ENCODE measurements at regions not wholly inside any gene's neighbourhood (a gene's known extent, or its start where the extent isn't known, plus 50 kb on each side); places are given as distances from the start of the nearest gene placed in this dataset.

DNA sequence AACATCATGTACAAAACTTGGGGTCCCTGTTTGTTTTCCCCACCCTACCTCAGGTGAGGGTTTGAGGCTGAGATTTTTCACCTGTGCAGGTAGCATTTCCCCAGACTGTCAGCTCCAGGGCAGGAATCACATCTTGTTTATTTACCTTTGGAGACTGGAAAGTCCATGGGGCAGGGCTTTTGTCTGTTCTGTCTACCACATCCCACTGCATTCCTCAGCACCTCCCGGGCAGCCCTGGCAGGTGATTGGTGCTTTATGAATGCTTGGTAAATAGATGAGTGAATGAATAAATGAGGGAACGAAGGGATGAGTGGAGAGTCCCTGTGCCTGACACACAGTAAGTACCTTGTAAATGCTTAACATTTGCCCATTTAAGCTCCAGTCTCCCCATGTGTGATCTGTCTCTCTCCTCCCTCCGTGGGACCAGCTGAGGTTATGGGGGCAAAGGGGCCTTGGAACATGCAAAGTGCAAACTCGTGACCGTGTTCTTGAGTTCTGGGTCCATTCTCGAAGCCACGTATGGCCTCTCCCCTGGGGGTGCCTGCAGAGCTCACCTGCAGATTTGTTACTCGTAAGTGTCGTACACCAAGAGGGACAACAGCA, 69.7 kb upstream of the PMEPA1 start:
- TF ChIP-seq, protein P1, sequence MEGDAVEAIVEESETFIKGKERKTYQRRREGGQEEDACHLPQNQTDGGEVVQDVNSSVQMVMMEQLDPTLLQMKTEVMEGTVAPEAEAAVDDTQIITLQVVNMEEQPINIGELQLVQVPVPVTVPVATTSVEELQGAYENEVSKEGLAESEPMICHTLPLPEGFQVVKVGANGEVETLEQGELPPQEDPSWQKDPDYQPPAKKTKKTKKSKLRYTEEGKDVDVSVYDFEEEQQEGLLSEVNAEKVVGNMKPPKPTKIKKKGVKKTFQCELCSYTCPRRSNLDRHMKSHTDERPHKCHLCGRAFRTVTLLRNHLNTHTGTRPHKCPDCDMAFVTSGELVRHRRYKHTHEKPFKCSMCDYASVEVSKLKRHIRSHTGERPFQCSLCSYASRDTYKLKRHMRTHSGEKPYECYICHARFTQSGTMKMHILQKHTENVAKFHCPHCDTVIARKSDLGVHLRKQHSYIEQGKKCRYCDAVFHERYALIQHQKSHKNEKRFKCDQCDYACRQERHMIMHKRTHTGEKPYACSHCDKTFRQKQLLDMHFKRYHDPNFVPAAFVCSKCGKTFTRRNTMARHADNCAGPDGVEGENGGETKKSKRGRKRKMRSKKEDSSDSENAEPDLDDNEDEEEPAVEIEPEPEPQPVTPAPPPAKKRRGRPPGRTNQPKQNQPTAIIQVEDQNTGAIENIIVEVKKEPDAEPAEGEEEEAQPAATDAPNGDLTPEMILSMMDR (IDR thresholded peaks at IDR 0.05; ENCODE audit: low read length), result no peak
- no peak for TF ChIP-seq EZH2 (IDR thresholded peaks at IDR 0.05; ENCODE audit: borderline replicate concordance, low read length)
- Histone ChIP-seq H3K9me3 (ENCODE audit: low read length) (no peaks in the 10 kb centered on the region), H3K4me2 (ENCODE audit: low read length) (no peak overlapping the region)

GRCh38 chr20:57777911-57778310, 68.1 kb upstream of the PMEPA1 start:
- no peak overlapping the region for H3K4me3 ChIP-seq (ENCODE audit: low read depth, low read length, poor library complexity, severe bottlenecking)
- no peak overlapping the region for H2AFZ ChIP-seq (ENCODE audit: low read length)
- H3K27ac ChIP-seq (ENCODE audit: low read depth, low read length, poor library complexity, severe bottlenecking), result no peak overlapping the region
- no peaks in the 10 kb centered on the region for H3K27me3 ChIP-seq (ENCODE audit: insufficient read depth, low read length)
- no peaks in the 10 kb centered on the region for H3K36me3 ChIP-seq (ENCODE audit: insufficient read depth, low read length)
- H4K20me1 ChIP-seq (ENCODE audit: insufficient read depth, low read length), result no peaks in the 10 kb centered on the region
- TF ChIP-seq EZH2 (IDR thresholded peaks at IDR 0.05; ENCODE audit: borderline replicate concordance, low read length), result no peak
- TF ChIP-seq, protein P1 (IDR thresholded peaks at IDR 0.05; ENCODE audit: low read length), result no peak
- no peak overlapping the region for H3K9ac ChIP-seq (ENCODE audit: low read length)
- H3K9me2 ChIP-seq (ENCODE audit: low read depth, low read length), result no peaks in the 10 kb centered on the region
- H3F3A ChIP-seq (ENCODE audit: insufficient read depth, low read length), result no peaks in the 10 kb centered on the region
- no peaks in the 10 kb centered on the region for H3K9me3 ChIP-seq (ENCODE audit: low read length)
- no peaks in the 10 kb centered on the region for H3K79me2 ChIP-seq (ENCODE audit: insufficient read depth, low read length)
- no peak overlapping the region for H3K4me2 ChIP-seq (ENCODE audit: low read length)
- H3K4me1 ChIP-seq (ENCODE audit: insufficient read depth, low read length, severe bottlenecking), result no peaks in the 10 kb centered on the region

More for the DNA sequence above, 69.7 kb upstream of the PMEPA1 start:
- H3K79me2 ChIP-seq (ENCODE audit: insufficient read depth, low read length), result no peaks in the 10 kb centered on the region
- H3K27me3 ChIP-seq (ENCODE audit: insufficient read depth, low read length), result no peaks in the 10 kb centered on the region
- no peak overlapping the region for H2AFZ ChIP-seq (ENCODE audit: low read length)
- no peaks in the 10 kb centered on the region for H3K4me1 ChIP-seq (ENCODE audit: insufficient read depth, low read length, severe bottlenecking)
- H3K9ac ChIP-seq (ENCODE audit: low read length), result no peak overlapping the region
- H4K20me1 ChIP-seq (ENCODE audit: insufficient read depth, low read length), result no peaks in the 10 kb centered on the region
- no peaks in the 10 kb centered on the region for H3K9me2 ChIP-seq (ENCODE audit: low read depth, low read length)
- no peaks in the 10 kb centered on the region for H3F3A ChIP-seq (ENCODE audit: insufficient read depth, low read length)
- no peaks in the 10 kb centered on the region for H3K36me3 ChIP-seq (ENCODE audit: insufficient read depth, low read length)
- no peak overlapping the region for H3K27ac ChIP-seq (ENCODE audit: low read depth, low read length, poor library complexity, severe bottlenecking)
- H3K4me3 ChIP-seq (ENCODE audit: low read depth, low read length, poor library complexity, severe bottlenecking), result no peak overlapping the region

DNA sequence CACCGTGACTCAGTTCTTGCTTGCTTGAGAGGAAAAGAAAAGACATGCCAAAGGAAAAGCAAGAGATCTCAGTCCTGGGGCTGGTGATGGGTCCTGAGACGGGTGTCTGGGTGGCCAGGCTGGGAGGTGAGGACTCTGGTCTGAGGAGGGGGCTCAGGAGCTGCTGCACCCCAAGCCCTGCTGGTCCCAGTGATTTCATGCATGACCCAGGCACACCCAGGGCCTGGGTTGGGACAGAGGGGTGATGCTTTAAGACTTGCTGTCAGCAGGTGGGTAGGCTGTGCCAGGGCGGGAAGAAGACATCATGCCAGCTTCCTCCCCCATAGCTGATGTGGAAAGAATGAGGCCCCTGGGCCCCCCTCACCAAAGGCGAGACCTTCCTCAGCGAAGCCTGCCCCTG, 65.1 kb upstream of the PMEPA1 start:
- H3F3A ChIP-seq (ENCODE audit: insufficient read depth, low read length), result no peaks in the 10 kb centered on the region
- H3K4me2 ChIP-seq (ENCODE audit: low read length), result no peak overlapping the region
- TF ChIP-seq, protein P1 (IDR thresholded peaks at IDR 0.05; ENCODE audit: low read length), result no peak
- TF ChIP-seq EZH2 (IDR thresholded peaks at IDR 0.05; ENCODE audit: borderline replicate concordance, low read length), result no peak
- H3K9me2 ChIP-seq (ENCODE audit: low read depth, low read length), result no peaks in the 10 kb centered on the region
- H3K27me3 ChIP-seq (ENCODE audit: insufficient read depth, low read length), result no peaks in the 10 kb centered on the region
- H3K36me3 ChIP-seq (ENCODE audit: insufficient read depth, low read length), result no peaks in the 10 kb centered on the region
- no peak overlapping the region for H2AFZ ChIP-seq (ENCODE audit: low read length)
- H3K27ac ChIP-seq (ENCODE audit: low read depth, low read length, poor library complexity, severe bottlenecking), result no peak overlapping the region
- H3K9me3 ChIP-seq (ENCODE audit: low read length), result no peaks in the 10 kb centered on the region
- H3K4me1 ChIP-seq (ENCODE audit: insufficient read depth, low read length, severe bottlenecking), result no peaks in the 10 kb centered on the region
- no peaks in the 10 kb centered on the region for H3K79me2 ChIP-seq (ENCODE audit: insufficient read depth, low read length)
- H4K20me1 ChIP-seq (ENCODE audit: insufficient read depth, low read length), result no peaks in the 10 kb centered on the region
- H3K9ac ChIP-seq (ENCODE audit: low read length), result no peak overlapping the region
- no peak overlapping the region for H3K4me3 ChIP-seq (ENCODE audit: low read depth, low read length, poor library complexity, severe bottlenecking)

All from OCI-LY1 (cell line).